Keratinocyte (primary cell): ENCODE measurements at regions not wholly inside any gene's neighbourhood (a gene's known extent, or its start where the extent isn't known, plus 50 kb on each side); places are given as distances from the start of the nearest gene placed in this dataset.

Source experiments
- EZH2 ChIP-seq: IDR thresholded peaks from one replicate; pipeline ENCODE4 v1.6.1; 2012; ENCODE audit warnings: inconsistent platforms, mild to moderate bottlenecking, low read length, moderate library complexity
- TF ChIP-seq, protein P1 (sequence below), 3 experiments: IDR thresholded peaks in 1 of 3; conservative IDR thresholded peaks in 1 of 3; optimal IDR thresholded peaks in 1 of 3; 2 replicates in 2 of 3; 3 replicates in 1 of 3; pipeline versions ENCODE3 to v1.5.1; 2011; ENCODE audit warnings: low read length in 3 of 3, mild to moderate bottlenecking in 3 of 3, moderate library complexity in 2 of 3, control low read depth in 1 of 3, inconsistent platforms in 1 of 3; ENCODE audit not compliant: insufficient read depth in 2 of 3; ENCODE audit errors: extremely low read depth in 1 of 3

DNA sequence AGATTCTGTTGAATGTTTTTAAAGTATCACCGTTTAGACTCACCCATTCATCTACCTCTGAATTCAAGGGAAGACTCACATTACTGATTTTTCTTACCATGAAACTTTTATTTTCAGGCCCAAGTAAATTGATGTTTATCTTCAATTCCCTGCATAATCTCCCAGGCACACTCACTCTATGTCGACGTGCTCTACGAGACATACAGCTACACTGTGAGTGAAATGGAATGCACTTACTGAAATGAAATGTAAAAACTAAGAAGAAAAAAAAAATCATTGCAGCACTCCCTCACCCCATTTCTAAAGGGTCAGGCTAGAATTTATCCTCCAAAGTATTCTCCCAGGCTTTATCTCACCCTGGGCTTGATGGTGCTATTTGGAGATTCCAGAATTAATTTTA, 987.9 kb downstream of the CCSER2 start:
- TF ChIP-seq, protein P1, sequence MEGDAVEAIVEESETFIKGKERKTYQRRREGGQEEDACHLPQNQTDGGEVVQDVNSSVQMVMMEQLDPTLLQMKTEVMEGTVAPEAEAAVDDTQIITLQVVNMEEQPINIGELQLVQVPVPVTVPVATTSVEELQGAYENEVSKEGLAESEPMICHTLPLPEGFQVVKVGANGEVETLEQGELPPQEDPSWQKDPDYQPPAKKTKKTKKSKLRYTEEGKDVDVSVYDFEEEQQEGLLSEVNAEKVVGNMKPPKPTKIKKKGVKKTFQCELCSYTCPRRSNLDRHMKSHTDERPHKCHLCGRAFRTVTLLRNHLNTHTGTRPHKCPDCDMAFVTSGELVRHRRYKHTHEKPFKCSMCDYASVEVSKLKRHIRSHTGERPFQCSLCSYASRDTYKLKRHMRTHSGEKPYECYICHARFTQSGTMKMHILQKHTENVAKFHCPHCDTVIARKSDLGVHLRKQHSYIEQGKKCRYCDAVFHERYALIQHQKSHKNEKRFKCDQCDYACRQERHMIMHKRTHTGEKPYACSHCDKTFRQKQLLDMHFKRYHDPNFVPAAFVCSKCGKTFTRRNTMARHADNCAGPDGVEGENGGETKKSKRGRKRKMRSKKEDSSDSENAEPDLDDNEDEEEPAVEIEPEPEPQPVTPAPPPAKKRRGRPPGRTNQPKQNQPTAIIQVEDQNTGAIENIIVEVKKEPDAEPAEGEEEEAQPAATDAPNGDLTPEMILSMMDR (optimal IDR thresholded peaks at IDR 0.05 in 1 of 3, IDR thresholded peaks at IDR 0.05 in 1 of 3, conservative IDR thresholded peaks at IDR 0.05 in 1 of 3; ENCODE audit: extremely low read depth in 1 of 3, insufficient read depth in 2 of 3, low read length in 3 of 3): no peak
- TF ChIP-seq EZH2: no peak
